PC-9 (cell line): ENCODE measurements at regions not wholly inside any gene's neighbourhood (a gene's known extent, or its start where the extent isn't known, plus 50 kb on each side); places are given as distances from the start of the nearest gene placed in this dataset.

Experiments
- BruUV-seq: library from RNA; stranded (reverse); fragments of 400-500 nt; replicated peaks from 2 replicates; lab custom pipeline; 2021; lab: Mats Ljungman, UMichigan
- CTCF ChIA-PET: fragments of 300-600 bp; sonication (Branson Sonifier 250); formaldehyde crosslinking; loops from one replicate; lab custom pipeline; 2022; ENCODE audit warnings: antibody characterized with exemption; lab: Charles Lee
- POLR2A ChIA-PET: fragments of 300-600 bp; sonication (Branson Sonifier 250); formaldehyde crosslinking; loops from one replicate; lab custom pipeline; 2022; ENCODE audit warnings: antibody characterized with exemption; ENCODE audit not compliant: unreplicated experiment; lab: Charles Lee
- DNase-seq, 2 experiments: peaks; one replicate each; pipeline versions ENCODE4 v3.0.0 to v3.0.0-alpha.2; 2015 to 2022; ENCODE audit warnings: mixed read lengths in 1 of 2
- H2AFZ ChIP-seq: fragments of 200-600 bp; sonication (generic); 2 replicates; pipeline ENCODE4 v1.8.1; 2017; ENCODE audit warnings: antibody characterized with exemption
- H3F3A ChIP-seq: fragments of 200-600 bp; sonication (generic); 2 replicates; pipeline ENCODE4 v1.8.1; 2017; ENCODE audit warnings: antibody characterized with exemption, mild to moderate bottlenecking, low read depth; ENCODE audit not compliant: insufficient read depth
- H3K27ac ChIP-seq: fragments of 200-600 bp; sonication (generic); 2 replicates; pipeline ENCODE4 v1.6.1; 2016; ENCODE audit warnings: mixed run types
- H3K27me3 ChIP-seq: fragments of 200-600 bp; sonication (generic); 2 replicates; pipeline ENCODE4 v1.6.1; 2016; ENCODE audit warnings: low read depth, mixed run types; ENCODE audit not compliant: insufficient read depth
- H3K36me3 ChIP-seq: fragments of 200-600 bp; sonication (generic); 2 replicates; pipeline ENCODE4 v1.6.1; 2016; ENCODE audit warnings: low read depth, mixed run types
- H3K4me1 ChIP-seq: fragments of 200-600 bp; sonication (generic); replicated peaks from 2 replicates; pipeline ENCODE4 v1.6.1; 2016; ENCODE audit warnings: mixed run types; ENCODE audit not compliant: insufficient read depth
- H3K4me2 ChIP-seq: fragments of 200-600 bp; sonication (generic); 2 replicates; pipeline ENCODE4 v1.6.1; 2017; ENCODE audit warnings: mixed run types
- H3K4me3 ChIP-seq: fragments of 200-600 bp; sonication (generic); 2 replicates; pipeline ENCODE4 v1.6.1; 2016; ENCODE audit warnings: mixed run types
- H3K79me2 ChIP-seq: fragments of 200-600 bp; sonication (generic); 2 replicates; pipeline ENCODE4 v1.6.1; 2017; ENCODE audit warnings: low read depth, mixed run types
- H3K9me2 ChIP-seq: fragments of 200-600 bp; sonication (generic); 2 replicates; pipeline ENCODE4 v1.8.1; 2017; ENCODE audit warnings: mild to moderate bottlenecking; ENCODE audit not compliant: insufficient read depth
- H3K9me3 ChIP-seq: fragments of 200-600 bp; sonication (generic); 2 replicates; pipeline ENCODE4 v1.8.1; 2016; ENCODE audit warnings: low read depth; ENCODE audit not compliant: insufficient read depth
- H4K20me1 ChIP-seq: fragments of 200-600 bp; sonication (generic); 2 replicates; pipeline ENCODE4 v1.8.1; 2017; ENCODE audit not compliant: insufficient read depth
- EZH2 ChIP-seq: fragments of 200-600 bp; sonication (generic); IDR thresholded peaks from 2 replicates; pipeline ENCODE4 v1.8.0; 2017; ENCODE audit warnings: antibody characterized with exemption, low read depth
- intact Hi-C: fragments of 100-400 bp; cut with micrococcal nuclease; formaldehyde crosslinking; loops from one replicate; pipeline ENCODE4 v1.10.0; 2022; ENCODE audit not compliant: unreplicated experiment
- TF ChIP-seq, protein P1 (sequence below): fragments of 200-600 bp; sonication (generic); conservative IDR thresholded peaks from 2 replicates; pipeline ENCODE4 v1.6.1; 2017; ENCODE audit warnings: mixed run types, antibody characterized with exemption, mild to moderate bottlenecking, moderate library complexity

DNA sequence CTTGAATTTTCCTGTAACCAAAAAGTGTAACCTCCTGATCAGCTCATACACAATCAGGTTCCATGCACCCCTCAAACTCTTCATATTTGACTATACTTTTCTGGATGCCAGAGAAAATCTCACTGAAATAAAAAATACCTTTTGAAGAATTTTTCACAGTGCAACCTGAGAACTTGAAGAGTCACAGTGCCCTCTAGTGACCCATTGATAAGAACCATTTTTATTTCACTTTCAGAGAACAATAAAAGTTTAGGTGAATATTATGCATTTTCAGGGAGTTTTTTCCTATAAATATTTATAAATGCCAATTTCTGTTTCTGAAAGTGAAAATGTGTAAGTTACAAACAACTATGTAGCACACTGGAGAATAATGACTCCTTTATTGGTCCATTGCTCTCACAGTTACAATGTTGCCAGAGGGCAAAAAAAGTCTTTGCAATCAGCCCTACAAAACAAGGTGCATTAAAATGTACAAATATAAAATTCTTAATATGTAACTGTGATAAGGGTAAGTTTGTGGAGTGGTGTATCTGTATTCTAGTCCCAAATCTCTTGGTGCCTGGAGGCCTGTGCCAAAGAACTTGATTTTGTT is 153.6 kb upstream of the INTU start:
- H2AFZ ChIP-seq: no peak overlapping the region
- CTCF ChIA-PET: interaction anchor here (0.6 to 1.2 kb wide), 2 partner anchors 102 to 275 kb away, joined by 3 read pairs; no protein-coding TSS in a partner anchor
- intact Hi-C loops: no loop called here

DNA sequence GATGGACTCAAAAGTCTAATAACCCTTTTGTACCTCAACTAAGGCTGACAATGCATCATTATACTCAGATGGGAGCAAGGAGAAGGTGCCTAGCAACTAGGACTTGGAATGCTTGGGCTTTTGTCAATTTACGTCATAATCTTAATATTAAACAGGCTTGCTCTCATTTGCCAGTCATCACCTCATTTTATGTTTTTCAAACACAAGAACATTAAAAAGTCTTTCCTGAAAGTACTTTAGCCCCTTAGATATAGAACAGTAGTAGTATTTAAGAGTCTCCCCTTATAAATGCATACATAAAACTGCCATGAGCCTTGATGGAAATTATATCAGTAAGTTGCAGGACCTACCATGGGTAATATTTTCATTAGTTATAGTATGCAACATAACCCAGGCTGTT is 150.7 kb upstream of the INTU start:
- no peaks in the 10 kb centered on the region for H3K9me2 ChIP-seq
- no peak overlapping the region for H3K4me2 ChIP-seq
- H3F3A ChIP-seq: no peaks in the 10 kb centered on the region
- no peaks in the 10 kb centered on the region for H3K9me3 ChIP-seq
- BruUV-seq: no TSS peak
- ChIA-PET POLR2A (no interaction called here), CTCF (no interaction called here)
- no peak overlapping the region for H2AFZ ChIP-seq
- TF ChIP-seq, protein P1, sequence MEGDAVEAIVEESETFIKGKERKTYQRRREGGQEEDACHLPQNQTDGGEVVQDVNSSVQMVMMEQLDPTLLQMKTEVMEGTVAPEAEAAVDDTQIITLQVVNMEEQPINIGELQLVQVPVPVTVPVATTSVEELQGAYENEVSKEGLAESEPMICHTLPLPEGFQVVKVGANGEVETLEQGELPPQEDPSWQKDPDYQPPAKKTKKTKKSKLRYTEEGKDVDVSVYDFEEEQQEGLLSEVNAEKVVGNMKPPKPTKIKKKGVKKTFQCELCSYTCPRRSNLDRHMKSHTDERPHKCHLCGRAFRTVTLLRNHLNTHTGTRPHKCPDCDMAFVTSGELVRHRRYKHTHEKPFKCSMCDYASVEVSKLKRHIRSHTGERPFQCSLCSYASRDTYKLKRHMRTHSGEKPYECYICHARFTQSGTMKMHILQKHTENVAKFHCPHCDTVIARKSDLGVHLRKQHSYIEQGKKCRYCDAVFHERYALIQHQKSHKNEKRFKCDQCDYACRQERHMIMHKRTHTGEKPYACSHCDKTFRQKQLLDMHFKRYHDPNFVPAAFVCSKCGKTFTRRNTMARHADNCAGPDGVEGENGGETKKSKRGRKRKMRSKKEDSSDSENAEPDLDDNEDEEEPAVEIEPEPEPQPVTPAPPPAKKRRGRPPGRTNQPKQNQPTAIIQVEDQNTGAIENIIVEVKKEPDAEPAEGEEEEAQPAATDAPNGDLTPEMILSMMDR: no peak
- TF ChIP-seq EZH2: no peak
- no peaks in the 10 kb centered on the region for H3K27me3 ChIP-seq
- no peaks in the 10 kb centered on the region for H3K36me3 ChIP-seq
- intact Hi-C loops: loop anchor here (10.0 kb wide), 1 partner anchor 857 kb away; no protein-coding TSS in a partner anchor
- no peaks in the 10 kb centered on the region for H3K79me2 ChIP-seq
- DNase-seq: no peak
- H4K20me1 ChIP-seq: no peaks in the 10 kb centered on the region
- no peaks in the 10 kb centered on the region for H3K4me1 ChIP-seq
- no peak overlapping the region for H3K27ac ChIP-seq
- H3K4me3 ChIP-seq: no peak overlapping the region

More for the DNA sequence above, 153.6 kb upstream of the INTU start:
- Histone ChIP-seq H3K9me2 (no peaks in the 10 kb centered on the region), H3K9me3 (no peaks in the 10 kb centered on the region), H3F3A (no peaks in the 10 kb centered on the region), H3K4me1 (no peaks in the 10 kb centered on the region), H3K27ac (no peak overlapping the region), H3K4me3 (no peak overlapping the region), H3K4me2 (no peak overlapping the region), H3K79me2 (no peaks in the 10 kb centered on the region), H3K27me3 (no peaks in the 10 kb centered on the region), H3K36me3 (no peaks in the 10 kb centered on the region), H4K20me1 (no peaks in the 10 kb centered on the region)
- no TSS peak for BruUV-seq
- POLR2A ChIA-PET: no interaction called here
- peak in 1 of 2 experiments; percentile 39 for DNase-seq
- TF ChIP-seq EZH2: no peak
- TF ChIP-seq, protein P1: peak; percentile 84

DNA sequence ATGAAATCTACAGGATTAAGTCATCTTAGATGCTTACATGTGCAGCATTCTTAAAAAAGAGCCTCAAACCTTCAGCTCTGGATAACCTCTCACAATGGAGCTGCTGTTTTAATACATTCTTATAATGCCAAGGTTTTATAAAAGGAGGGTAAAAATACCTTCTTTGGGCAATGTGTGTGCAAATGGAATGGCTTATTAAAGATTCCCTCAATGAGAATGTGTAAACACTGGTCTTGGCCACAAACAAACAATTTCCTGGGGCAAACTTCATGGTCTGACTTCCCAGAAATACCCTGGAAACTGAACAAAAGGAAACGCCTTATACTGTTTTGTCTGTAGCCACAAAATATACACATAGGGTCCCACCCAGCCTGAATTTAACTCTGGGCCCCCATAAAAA is 148.6 kb upstream of the INTU start:
- DNase-seq: no peak
- H4K20me1 ChIP-seq: no peaks in the 10 kb centered on the region
- no peaks in the 10 kb centered on the region for H3F3A ChIP-seq
- no peak overlapping the region for H2AFZ ChIP-seq
- ChIA-PET POLR2A (no interaction called here), CTCF (no interaction called here)
- no peaks in the 10 kb centered on the region for H3K4me1 ChIP-seq
- H3K4me2 ChIP-seq: no peak overlapping the region
- no peaks in the 10 kb centered on the region for H3K27me3 ChIP-seq
- H3K9me2 ChIP-seq: no peaks in the 10 kb centered on the region
- TF ChIP-seq EZH2: no peak
- TF ChIP-seq, protein P1: no peak
- no peak overlapping the region for H3K27ac ChIP-seq
- H3K36me3 ChIP-seq: no peaks in the 10 kb centered on the region
- BruUV-seq: no TSS peak
- H3K79me2 ChIP-seq: no peaks in the 10 kb centered on the region
- intact Hi-C loops: loop anchor here (10.0 kb wide), 1 partner anchor 859 kb away; no protein-coding TSS in a partner anchor
- H3K9me3 ChIP-seq: no peaks in the 10 kb centered on the region
- H3K4me3 ChIP-seq: no peak overlapping the region
